ENCODE measurements at regions not wholly inside any gene's neighbourhood (a gene's known extent, or its start where the extent isn't known, plus 50 kb on each side); places are given as distances from the start of the nearest gene placed in this dataset.

- no peak for DNase-seq (ENCODE audit: low spot score)
Observed at GRCh38 chr7:17608114-17608833, 309.8 kb downstream of the AHR start.

DNA sequence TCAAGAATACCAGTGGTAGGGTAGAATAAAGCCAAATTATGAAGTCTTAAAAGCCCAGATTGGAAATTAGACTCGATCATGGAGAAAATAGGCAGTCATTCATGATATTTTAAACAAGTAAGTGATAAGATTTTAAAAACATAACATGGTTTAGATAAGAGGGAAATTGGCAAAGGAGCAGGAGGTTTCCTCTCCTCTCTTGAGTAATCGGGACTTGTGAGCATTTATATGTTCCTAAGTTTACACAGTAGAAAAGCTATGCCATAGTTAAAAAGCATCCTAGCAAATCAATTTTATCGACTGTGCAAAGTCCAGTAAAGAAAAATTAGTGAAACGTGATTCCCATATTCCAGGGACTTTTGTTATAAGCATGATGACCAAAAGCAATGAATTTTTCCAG, 313.2 kb downstream of the AHR start:
- DNase-seq (ENCODE audit: low spot score) = no peak

DNA sequence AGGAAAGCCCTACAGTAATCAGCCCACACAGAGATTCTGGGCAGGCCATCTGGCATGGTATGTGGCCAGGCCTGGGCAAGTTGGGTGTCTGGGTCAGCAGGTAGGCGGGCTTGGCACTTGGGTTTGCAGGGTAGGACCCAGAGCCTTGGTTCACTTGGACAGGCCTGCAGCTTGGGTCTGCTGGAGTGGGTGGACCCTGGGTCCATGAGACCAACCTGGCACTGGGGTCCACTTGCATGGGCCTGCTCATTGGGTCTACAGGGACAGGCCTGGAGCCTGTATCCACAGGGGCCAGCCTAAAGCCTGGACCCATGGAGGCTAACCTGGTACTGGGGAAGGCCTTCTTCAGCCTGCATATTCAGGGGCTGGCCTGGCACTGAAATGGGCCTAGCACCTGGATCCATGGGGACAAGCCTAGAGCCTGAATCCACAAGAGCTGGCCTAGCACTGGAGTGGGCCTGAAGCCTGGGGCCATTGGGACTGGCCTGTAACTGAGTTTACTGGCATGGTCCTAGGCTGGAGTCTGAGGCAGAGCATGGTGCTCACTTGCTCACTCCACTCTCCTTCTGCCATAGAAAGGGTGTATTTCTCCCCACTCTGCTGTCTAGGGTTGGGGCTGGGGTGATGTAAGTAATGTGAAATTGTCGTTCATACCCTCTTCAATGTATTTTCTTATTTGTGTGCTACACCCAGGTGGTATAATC, 315.0 kb downstream of the AHR start:
- no peak for DNase-seq (ENCODE audit: low spot score)

DNA sequence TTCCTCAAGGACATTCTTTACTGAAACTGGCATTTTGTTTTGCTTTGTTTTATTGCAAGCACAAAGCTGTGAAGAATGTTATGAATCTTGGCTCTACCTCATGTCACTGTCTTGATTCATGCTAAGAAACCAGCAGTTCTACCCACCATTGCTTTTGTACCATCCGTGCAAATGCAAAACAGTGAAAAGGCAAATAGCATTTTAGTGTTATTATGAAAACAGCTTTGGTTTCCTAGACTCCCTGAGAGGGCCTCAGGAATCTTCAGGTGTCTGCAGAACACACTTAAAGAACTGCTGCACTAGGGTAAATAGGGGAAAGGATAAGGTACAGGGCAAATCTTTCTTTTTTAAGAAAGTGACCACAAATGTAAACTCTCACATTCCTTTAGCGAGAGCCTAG, 318.9 kb downstream of the AHR start:
- DNase-seq (ENCODE audit: low spot score) = no peak

DNA sequence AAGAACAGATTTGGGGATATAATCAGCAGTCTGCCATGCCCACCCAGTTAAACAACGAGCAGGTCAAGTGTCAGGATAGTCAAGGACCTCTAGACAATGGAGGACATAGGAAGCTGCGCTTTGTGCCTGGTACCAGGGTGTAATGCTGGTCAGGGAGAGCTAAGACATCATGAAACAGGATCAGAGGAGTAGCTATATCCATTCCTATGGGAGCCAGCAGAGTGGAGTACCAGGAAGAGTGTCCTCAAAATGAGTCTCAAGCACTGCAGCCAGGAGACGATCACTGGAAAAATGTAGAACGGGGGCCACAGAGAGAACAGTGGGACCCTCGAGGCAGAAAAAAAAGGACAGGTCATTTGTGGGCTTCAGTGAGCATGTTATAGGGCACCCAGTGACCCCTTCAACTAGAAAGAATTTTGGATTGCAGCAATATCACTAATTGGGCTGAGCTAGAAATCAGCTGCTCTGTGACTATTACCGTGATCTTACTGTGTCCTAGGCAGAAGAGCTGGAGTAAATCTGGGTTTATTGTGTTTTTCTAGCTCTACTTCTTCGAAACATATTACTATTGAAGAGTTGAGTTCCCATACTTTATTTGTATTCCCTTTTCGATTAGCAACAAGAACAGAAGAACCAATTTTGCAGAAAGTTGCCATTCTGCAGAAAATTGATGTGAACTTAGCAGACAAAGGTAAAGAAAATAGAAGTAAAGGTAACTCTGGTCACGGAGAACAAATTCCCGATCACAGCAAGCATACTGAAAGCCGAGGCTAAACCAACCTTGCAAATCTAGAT, 319.6 kb downstream of the AHR start:
- no peak for DNase-seq (ENCODE audit: low spot score)

- DNase-seq (ENCODE audit: low spot score) = no peak
Observed at GRCh38 chr7:17618652-17618974, 320.2 kb downstream of the AHR start.

DNA sequence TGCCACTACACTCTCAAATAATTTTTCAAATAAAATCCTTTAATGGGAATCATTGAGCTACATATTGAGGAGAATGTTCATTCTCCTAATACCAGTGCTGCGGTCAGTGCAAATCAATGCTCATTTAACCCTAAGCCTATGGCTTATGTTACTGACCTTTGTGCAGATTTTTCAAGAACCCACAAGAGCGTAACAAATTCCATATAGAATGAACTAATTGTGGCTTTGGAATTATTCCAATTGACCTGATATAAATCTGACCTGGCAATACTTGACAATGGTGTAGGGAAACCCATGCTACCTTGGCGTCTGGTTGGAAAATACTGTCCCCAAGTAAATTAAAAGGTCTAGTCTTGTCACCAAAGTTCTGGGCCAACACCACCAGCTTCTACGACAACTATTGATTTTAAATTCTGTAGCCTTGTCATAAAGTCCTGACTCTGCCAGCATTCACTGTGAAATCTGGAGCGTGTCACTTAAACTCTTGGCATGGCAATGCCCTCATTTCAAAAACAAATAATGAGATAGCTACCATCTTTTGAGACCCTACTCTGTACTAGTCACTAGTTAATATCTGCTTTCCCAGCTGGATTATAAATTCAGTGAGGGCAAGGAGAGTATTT, 320.9 kb downstream of the AHR start:
- no peak for DNase-seq (ENCODE audit: low spot score)

DNA sequence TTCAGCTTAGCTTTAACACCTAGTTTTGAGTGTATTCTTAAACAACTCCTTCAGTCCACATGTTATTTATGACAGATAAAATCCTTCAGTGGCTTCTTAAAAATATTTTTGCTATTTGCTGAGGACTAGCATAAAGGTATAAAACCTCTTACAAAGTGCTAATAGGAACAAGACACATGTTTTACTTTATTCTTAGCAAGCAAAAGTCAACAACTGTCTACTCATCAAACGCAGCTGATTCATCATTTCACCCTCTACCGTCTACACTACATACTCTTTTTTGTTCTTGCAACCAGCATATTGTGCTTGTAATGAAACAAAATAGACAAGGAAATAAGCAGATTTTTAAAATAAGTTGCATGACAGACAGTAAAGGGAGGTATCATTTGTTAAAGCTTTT, 319.7 kb downstream of the SNX13 start:
- DNase-seq (ENCODE audit: low spot score) = no peak

DNA sequence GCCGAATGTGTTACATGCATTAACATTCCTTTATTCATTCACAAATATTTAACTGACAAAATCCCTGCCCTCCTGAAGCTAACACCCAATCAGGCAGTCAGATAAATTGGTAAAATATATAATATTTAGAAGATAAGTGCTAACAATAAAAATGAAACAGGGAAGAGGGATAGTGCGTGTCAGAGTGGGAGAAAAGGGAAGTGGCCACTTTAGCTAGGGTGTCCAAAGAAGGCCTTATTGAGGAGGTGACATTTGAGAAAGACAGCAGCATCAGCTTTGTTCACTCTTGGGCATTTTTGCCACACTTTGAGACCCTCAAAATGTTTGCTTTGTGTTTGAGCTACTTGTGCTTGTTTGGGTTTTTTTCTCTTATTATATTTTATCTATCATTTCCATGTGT, 317.8 kb downstream of the SNX13 start:
- no peak for DNase-seq (ENCODE audit: low spot score)

- no peak for DNase-seq (ENCODE audit: low spot score)
Observed at GRCh38 chr7:17623546-17624185, 316.6 kb downstream of the SNX13 start.

DNA sequence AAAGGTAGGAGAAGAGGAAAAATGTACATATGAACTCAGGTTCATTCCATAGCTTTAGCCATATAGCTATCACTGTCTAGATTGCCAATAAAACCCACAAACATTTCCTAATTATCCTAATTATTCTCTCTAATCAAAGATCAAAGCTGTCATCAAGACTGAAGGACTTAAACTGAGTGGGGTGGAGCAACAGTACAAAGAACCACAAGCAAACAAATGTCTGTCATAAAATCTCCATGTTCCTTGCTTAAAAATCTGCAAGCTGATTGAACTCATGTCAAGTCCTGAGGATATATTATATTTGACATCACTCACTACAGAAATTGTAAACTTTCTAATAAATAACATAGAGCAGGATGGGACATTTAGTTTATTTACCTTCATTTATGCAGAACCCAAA, 315.9 kb downstream of the SNX13 start:
- DNase-seq (ENCODE audit: low spot score) = no peak

DNA sequence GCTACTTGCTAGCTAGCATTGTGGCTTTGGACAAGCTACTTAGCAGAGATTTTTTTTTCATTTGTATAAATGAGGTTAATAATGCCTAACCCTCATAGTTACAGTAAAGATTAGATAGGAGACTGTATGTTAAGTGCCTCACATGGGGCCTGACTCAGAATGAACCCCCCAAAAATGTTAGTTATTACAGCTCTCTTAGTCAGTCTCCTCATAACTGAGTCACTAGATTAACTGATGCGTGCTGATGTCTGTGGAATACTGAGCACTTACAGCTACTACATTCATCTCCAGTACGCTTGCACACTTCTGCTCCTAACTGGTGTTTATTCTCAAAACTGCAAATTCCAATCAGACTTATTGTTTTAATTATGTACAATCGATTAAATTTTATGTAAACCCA, 315.3 kb downstream of the SNX13 start:
- DNase-seq (ENCODE audit: low spot score) = no peak

DNA sequence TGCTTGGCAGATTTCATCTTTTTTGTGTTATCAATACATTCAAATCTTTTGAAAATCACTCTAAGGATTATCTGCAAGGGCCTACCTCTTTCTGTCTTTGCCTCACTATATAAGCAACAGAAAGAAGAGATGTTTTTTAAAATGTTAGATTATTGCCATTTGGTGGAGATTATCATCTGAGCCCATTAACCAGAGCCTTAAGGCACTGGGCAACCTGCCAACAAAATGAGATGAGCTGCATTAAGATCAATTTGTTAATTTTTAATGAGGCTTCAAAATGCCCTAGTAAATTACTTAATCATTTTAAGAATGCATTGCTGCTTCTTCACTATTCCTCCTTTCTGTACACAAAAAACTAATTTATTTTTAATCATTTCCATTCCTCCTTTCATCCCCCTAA, 314.1 kb downstream of the SNX13 start:
- no peak for DNase-seq (ENCODE audit: low spot score)

DNA sequence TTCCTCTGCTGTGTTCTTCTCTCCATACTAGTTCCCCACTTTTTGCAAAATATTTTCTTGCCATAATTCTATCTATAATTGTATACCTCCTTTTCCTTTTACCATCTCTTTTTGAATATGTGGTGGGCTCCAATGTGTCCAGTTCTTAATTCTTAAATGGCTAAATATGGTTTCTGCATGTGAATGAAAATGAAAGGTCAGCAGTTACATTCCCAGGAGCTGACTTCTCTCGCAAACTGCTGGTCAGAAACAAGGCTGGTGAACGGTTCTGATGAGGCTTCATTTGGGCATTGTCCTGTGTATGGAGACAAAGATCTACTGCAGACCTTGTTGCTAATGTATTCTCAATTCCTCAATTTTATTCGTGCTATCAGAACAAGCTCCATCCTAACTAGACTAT, 309.2 kb downstream of the SNX13 start:
- no peak for DNase-seq (ENCODE audit: low spot score)

GRCh38 chr7:17632384-17632783, 307.9 kb downstream of the SNX13 start:
- DNase-seq (ENCODE audit: low spot score) = no peak

DNA sequence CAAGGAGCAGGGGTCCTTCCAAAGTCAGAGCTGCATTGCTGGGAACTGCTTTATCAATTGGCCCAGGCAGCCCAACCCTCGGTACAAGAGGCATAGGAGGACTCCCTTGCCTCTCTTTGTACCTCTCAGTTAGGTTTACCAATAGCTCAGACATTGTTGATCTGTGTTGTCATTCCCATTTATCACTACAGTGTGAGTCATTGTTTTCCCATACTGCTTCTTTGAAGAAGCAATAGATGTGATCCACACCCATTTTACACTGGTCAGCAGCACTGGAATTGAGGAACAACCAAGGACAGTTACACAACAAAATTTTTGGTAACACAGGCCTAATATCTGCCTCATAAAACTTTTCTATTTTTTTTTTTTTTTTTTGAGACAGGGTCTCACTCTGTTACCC, 307.2 kb downstream of the SNX13 start:
- DNase-seq (ENCODE audit: low spot score) = no peak

DNA sequence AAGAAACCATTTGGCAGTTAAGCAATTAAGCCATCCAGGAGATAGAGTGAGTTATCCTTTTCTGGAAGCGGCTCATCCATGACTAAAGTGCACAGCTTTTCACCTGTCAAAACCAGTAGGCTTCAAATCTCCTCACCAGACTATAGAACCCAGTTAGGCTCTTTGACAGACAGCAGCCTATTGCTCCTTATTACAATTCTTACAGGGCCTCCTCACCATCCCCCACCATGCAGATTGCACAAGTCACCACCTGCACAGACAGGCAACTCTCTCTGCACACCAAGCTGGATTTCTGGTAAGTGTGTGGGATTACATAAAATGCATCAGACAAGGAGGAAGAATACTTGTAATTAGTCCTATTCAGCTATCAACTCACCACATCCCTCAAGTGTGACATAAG, 301.6 kb downstream of the SNX13 start:
- no peak for DNase-seq (ENCODE audit: low spot score)

- peak; percentile 7 for DNase-seq (ENCODE audit: low spot score)
Observed at GRCh38 chr7:17640730-17641377, 299.4 kb downstream of the SNX13 start.

DNA sequence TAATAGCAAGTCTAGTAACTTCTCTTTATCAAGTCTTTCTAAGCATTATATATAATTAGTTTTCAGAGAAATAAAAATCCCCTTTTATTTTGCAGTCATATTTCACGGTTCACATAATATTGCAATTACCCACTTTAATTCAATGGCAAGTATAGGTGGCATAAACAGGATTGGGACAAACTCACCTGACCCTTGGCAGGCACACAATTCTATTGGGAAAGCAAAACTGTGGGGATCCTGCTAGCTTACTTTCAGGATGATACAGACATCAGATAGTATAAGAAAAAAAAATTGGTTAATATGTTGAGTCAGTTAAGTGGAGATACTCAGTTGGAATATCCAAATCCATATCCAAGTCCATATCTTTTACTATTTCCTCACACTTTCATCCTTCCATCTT, 294.8 kb downstream of the SNX13 start:
- DNase-seq (ENCODE audit: low spot score) = no peak

DNA sequence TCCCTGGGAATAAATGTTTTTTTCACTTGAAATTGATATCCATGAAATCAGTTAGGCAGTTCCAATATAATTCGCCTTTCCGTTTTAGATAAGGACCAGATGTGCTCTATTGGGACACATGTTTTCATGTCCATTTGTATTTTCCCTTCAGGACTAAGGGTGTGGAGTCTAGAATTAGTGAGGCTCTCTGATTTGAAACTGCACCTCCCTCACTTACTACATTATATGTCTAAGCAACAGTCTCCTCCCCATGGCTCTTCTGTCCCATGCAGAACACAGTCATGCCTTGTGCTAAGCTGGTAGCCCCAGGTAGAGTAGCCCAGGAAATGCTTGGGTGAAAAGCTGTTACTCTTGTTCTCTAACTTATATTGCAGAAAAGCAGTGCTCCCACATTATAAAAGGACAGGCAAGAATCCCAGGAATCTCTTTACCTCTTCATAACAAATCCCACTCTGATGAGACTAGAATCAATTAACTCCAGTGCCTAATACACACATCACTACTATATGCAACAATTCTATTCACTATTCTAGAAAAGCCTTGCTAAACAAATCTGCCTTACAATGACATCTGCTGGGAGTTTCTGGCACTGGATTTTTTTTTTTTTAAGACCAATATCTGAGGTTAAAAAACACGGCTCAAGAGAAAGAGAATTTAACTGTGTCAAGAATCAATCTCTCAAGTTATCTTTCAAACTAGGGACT, 293.9 kb downstream of the SNX13 start:
- no peak for DNase-seq (ENCODE audit: low spot score)

DNA sequence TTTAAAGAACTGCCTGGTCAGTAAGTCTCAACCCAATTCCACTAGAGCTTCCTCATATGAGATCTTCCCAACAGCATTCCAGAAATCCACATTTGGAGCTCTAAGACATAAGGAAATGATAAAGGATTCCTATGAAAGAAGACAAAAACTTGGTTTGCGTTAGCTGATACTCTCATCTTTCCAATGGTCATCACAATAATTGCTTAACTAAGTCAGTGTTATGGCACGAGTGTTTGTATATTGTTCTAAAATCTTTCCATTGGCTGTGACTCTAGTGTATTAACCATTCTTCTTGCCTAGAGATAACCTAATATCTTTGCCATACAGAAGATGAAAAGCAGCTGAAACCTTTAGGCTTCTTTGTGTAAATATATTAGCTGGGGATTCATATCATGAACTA, 289.0 kb downstream of the SNX13 start:
- no peak for DNase-seq (ENCODE audit: low spot score)
